CD4-positive, alpha-beta T cell treated with Interleukin-12 subunit alpha and Interleukin-12 subunit beta, for 1 hour (primary cell): ENCODE measurements at regions not wholly inside any gene's neighbourhood (a gene's known extent, or its start where the extent isn't known, plus 50 kb on each side); places are given as distances from the start of the nearest gene placed in this dataset.

ENCODE experiments used
- DNase-seq: peaks from one replicate; pipeline ENCODE4 v3.0.0-alpha.2; 2020

- DNase-seq: no peak
These were observed 221.9 kb downstream of the IRX2 start for GRCh38 chr5:2529371-2530092.

DNA sequence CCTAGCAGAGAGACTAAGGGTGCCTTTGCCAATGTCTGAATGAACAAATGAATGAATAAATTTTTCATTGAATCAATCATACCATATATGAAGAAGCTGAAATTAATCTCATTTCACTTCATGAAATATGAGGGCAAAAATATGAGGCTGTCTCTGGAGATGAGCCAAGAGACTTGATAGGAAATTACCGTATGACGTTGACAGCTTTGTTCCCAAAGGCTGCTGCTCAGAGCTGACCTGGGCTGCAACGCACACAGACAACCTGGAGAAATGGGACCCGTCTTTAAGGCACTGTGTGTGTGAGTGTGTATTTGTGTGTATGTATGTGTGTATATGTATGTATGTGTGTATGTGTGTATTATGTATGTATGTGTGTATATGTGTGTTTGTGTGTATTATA lies 226.1 kb downstream of the IRX2 start:
- DNase-seq: no peak

DNA sequence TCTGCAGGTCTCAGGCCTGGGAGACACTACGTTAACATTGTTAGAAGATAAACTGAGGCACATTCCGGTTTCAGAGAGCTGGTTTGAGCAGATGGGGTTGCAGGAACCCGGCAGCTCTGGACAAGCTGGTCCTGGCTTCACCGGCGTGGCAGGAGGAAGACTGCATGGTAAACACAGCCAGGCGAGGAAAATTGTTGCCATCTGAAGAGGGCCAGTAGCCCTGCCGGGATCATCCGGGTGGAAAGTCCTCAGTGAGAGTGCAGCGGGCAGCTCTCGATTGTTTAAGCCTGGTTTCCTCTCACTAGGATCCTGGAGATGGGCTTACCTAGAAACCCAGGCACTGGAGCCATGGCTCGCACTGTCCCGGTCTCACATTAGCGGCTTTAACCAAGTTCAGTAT lies 226.9 kb downstream of the IRX2 start:
- no peak for DNase-seq

DNA sequence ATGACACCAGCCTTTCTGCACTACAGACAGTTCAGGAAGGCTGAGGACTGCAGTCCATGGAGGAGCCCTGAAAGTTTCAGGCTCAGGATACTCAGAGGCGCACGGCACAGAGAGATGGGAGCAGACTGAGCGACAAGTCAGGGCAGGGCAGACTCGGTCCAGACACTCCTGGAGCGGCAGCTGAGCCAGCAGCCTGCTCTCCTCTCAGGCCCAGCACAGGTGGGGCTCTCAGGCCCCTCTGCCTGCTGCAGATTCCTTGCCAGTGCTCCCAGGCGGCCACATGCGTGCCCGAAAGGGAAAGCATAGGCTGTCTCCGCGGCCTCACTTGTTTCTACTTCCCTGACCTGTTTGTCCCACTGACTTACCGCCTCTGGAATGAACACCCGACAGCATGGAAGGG lies 228.3 kb downstream of the IRX2 start:
- DNase-seq: no peak

DNA sequence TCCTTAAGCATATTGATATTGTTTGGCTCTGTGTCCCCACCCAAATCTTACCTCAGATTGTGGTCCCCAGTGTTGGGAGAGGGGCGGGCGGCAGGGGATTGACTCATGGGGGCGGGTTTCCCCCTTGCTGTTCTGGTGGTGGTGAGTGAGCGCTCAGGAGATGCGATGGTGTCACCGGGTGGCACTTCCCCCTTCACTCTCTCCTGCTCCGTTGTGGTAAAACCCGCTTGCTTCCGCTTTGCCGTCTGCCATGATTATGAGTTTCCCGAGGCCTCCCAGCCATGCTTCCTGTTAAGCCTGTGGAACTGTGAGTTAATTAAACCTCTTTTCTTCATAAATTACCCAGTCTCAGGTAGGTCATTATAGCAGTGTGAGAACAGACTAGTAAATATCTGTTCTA lies 229.1 kb downstream of the IRX2 start:
- DNase-seq: no peak

GRCh38 chr5:2519153-2519552 lies 232.3 kb downstream of the IRX2 start:
- DNase-seq: no peak

DNA sequence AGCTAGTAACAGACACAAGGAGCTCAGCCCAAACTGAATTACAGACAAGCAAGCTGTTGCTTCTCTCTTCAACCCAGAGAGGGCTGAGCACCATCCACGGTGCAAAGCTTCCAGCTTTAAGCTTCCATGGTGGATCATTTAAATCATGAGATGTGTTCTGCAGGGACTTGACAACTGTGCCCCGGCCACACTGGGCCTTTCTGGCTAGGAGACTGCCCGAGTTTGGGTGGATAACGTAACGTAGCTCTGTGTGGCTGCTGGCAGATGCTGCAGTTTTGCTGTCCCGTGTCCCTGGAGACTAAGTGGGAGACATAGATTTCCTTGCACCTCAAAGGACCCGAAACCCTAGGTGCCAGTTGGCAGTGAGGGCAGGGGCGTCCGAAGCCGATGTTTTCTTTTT lies 234.0 kb downstream of the IRX2 start:
- no peak for DNase-seq

DNA sequence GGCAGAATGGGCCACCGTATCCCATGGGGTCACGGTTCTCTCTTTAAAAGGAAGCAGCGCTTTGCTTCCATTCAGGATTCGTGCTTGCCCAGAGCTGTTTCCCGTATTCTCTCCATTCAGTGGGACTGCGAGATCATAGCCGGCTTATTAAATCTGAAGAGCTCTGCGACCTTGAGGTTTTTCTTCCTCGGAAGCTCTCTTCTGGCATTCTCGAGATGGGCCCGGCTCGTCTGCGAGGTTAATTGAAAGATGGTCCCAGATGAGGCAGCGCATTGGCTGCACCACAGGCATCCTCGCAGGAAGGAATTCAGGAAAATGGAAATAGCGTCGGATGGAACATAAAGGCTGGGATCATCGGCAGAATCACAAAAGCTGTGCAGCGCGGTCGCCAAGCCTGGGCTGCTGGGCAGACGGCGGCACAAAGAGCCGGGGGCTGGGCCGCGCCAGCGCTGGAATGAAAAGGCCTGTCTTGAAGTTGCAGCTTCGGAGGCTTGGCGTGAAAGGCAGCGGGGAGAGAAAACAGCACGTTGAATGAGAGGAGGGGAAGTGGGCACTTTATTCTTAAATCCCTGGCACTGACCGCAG lies 236.2 kb downstream of the IRX2 start:
- DNase-seq: no peak

DNA sequence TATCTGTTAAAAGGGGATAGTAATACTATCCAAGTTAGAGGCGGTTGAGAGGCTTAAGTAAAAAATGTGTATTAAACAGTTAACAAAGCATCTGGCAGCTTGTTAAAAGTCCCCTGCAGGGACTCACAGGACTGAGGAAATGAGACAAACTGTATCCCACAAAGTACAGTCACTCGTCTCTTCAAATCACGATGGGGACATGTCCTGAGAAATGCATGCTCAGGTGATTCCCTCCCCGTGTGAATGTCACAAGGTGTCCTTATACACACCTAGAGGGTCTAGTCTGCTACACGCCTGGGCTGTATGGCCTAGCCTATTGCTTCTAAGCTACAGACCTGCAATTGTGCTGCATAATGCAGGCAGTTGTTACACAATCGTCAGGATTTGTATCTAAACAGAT lies 237.0 kb downstream of the IRX2 start:
- no peak for DNase-seq

DNA sequence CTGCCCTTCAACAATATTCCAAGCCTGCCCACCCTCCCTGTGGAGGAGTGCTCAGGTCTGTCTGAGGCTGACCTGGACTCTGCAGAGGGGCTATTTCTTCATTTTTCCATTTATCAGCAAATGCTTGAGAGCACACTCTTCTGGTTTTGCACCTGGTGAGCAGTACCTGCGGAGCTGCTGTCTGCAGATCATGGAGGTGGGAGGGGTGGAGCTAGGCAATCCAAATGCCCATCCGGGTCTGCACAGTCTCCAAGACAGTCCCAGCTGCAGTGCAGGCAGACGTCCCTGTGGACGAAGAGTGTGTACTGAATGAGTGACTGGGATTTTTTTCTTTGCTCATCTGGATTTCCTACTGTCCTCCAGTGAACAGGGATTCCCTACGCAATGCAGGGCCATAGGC lies 239.8 kb downstream of the IRX2 start:
- no peak for DNase-seq

GRCh38 chr5:2511126-2511525 lies 240.4 kb downstream of the IRX2 start:
- DNase-seq: no peak

DNA sequence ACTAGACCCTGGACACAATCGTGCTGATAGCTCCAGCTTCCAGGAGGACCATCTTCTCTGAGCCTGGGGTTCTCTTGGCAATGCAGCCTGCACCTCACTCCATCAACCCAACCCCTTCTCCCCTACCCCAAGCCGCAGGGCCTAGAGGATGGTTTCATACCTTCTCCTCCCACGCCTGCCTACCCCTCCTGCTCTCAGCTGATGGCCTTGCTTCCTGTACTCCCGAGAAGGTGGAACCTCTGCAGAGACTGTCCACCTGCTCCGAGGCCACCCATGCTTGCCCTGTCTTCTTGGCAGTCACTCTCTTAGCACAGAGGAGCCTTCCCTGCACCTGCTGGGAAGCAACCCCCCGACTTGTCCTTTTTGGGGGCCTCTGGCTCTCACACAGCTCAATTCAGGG lies 241.9 kb downstream of the IRX2 start:
- DNase-seq: no peak

DNA sequence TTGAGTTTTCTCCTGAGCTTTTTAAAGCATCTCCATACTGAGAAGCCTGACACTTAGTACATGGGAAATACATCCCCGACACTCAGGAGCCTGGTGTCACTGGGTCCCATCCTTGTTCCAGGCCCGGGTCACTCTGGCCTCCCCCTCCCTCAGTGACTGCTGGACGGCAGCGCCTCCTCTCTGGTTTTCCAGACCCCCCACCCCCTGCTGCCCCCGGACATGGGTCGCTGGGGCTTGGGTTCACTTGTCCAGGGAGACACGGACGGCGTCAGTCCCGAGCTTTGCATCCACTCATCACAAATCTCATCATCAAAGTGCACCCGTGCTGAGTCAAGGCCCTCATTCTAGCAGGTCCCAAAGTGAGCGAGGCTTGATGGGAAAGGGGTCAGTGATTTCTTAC lies 243.0 kb downstream of the IRX2 start:
- no peak for DNase-seq

DNA sequence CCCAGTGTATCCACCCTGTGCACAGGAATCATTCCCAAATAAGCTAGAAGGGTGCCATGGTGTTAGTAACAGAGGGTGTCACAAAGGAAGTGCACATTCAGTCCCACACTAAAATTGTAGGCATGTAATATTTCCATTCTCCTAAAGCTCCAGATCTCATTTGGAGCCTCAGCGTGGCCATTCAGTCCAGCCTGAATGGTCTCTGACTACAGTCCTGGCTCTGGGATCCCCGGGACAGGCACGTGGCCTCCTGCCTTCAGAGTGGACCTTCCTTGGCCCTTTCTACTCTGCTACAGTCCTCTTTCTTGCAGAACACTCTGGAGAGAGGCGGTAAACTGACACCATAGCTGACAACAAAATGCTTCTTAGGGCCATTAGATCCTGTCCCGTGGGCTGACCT lies 243.9 kb downstream of the IRX2 start:
- DNase-seq: no peak

- DNase-seq: no peak
These were observed 244.9 kb downstream of the IRX2 start for GRCh38 chr5:2506603-2507002.

DNA sequence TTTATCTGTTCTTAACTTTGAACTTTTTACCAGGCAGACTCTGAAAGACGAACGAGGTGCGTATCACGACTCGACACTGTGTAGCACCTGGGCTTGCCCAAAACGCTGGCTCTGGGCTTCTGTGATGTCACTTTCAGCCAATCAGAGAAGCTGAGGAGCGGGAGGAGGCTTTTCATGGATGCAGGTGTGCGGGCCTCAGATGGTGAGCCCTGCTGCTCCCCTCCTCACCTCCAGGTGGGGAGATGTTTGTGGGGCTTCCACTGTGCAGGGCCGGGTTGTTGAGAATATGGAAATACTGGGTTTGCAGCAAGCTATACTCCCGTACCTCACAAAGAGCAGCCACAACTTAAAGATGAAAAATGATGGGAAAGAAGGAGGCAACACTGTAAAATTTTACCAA lies 246.3 kb downstream of the IRX2 start:
- DNase-seq: no peak

DNA sequence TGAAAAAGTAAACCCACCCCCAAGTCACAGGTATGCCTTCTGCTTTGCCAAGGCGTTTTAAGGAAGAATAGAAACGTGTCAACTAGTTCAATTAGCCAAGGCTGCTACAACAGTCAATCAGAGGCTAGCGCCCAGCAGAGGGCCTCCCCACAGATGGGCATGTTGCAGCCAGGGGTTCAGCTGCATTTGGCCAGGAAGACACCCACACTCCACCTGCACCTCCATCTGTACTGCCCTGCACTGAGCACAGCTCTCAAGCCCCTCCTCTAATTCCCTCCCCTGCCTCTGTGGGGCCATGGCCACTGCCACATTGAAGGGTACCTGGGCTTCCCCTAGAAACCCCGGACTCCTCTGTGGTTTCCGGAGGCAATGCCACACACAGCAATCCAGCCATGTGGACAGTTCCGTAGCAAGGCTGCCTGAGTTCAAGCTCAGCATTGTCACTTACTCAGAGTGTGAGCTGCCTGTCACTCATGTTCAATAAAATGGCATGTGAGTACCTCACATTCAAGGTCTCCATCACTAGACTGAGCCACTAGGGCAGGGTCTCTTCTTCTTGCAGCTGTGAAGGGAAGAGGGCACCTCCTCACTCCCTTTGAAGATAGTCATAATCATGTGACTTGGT lies 248.4 kb downstream of the IRX2 start:
- no peak for DNase-seq

DNA sequence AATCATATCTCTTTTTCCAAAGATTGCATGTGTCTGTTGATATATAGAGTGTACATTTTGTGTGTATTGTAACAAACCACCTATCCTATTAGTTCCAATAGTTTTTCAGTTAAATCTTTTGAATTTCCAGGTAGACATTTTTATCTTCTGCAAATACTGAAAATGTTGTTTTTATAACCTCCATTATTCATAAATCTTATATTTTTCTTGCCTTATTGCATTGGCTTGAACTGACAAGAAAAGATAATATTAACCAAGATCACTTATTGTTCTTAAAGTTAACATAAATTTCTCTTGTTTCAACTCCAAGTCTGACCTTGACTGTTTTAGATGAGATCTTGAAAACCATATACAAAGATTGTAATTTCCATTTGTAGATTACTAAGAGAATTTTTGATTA lies 251.6 kb downstream of the IRX2 start:
- DNase-seq: no peak

DNA sequence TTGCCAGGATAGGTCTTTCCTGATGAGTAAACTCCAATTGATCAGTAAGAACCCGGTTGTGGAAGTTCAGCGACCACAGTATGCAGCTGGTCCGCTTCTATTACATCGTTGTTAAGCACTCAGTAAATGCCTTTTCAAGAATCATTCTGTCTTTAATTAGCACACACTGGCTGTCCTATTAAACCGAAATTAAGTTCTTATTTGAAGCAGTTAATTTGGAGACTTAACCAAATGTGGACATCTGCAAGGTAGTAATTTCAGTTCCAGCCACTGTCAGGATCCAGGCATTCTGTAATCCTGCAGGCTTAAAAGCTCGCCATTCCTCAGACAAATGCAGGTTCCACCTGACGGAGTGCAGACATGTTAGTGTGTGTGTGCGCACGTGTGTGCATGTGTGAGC lies 254.6 kb downstream of the IRX2 start:
- no peak for DNase-seq

DNA sequence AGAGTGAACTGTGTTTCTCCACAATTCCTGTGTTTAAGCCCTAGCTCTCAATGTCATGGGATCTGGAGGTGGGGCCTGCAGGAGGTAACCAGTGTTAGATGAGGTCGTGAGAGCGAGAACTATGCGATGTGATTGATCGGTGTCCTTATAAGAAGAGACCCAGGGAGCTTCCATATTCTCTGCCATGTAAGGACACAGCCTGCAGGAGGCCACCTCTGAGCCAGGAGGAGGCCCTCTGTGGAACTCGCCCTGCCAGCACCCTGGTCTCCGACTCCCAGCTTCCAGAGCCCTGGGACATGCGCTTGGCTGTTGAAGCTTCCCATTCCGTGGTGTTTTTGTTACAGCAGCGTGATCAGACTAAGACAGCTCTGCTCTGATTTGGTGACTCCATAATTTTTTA lies 255.4 kb downstream of the IRX2 start:
- no peak for DNase-seq

- DNase-seq: no peak
These were observed 258.1 kb downstream of the IRX2 start for GRCh38 chr5:2493356-2493755.

DNA sequence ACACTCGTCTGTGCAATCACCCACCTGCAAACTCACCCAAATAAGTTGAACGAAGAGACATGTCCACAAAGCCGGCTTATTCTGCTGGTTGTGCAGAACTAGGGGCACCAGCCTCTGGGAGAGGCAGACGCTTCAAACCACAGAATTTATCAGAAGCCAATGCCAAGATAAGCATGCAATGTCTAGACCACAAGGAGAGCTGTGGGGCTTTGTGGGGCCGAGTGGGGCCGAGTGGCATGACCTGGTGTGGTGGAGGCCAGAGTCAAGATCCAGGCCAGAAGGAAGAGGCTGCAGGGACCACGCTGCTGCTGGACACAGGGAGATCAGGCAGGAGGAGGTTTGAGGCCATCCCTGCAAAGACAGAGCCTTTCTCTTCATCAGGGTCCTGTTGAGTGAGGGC lies 259.0 kb downstream of the IRX2 start:
- DNase-seq: no peak

- no peak for DNase-seq
These were observed 259.6 kb downstream of the IRX2 start for GRCh38 chr5:2491846-2492245.

DNA sequence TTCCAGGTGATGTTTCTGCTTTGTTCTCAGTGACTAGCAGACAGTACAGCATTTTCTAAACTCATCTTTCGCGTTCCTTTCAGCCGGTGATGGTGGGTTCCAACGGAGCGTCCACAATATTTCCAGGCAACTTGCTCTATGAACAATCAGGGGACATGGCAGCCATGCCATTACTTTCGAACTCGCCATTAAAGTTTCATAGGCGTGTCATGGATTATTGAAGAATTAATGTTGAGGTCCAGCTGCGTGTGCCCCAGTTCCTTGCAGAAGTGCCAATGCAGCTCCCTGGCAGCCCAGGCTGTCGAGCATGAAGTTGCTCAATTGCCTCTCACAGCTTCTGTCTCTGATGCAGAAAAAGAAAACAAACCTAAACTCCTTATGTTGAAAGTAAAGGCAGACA lies 262.2 kb downstream of the IRX2 start:
- no peak for DNase-seq

DNA sequence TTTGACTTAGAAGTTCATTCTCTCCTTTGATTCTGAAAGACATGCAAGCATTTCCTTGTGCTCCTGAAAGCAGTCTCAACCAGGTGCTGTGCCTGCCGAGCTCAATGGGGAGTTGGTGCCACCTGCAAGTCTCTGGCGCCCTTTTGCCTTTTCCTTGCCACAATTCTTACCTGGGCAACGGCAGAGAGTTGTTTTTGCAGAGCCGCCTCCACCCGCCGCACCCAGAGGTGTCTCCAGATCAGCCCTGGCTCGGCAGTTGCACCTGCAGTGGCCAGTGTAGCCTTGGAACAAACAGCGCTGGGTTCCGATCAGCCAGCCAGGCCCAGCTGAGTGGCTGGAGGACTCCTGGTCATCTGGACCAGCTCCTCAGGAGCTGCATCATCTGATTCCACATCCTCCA lies 262.9 kb downstream of the IRX2 start:
- no peak for DNase-seq
